HG03139 (cell line): ENCODE measurements at regions not wholly inside any gene's neighbourhood (a gene's known extent, or its start where the extent isn't known, plus 50 kb on each side); places are given as distances from the start of the nearest gene placed in this dataset.
"Not testable (repeated sequence)": the region's sequence is repeated elsewhere in the genome, so short reads cannot be mapped to it uniquely, and the experiment has no call there.

Source experiments
- ATAC-seq: cut with Tn5 transposase; IDR thresholded peaks from one replicate; pipeline ENCODE4 v1.9.1; 2021; ENCODE audit not compliant: unreplicated experiment

DNA sequence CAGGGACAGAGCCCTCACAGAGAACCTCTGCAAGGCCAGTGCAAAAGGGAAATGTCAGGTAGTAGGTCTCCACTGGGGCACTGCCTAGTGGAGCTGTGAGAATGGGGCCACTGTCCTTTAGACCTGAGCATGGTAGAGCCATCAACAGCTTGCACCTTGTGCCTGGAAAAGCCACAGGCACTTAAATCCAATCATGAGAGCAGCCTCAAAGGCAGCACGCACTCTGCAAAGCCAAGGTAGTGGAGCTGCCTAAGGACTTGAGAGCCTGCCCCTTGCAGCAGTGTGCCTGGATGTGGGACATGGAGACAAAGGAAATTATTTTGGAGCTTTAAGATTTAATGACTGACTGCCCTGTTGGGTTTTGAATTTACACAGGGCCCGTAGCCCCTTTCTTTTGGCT, 918.5 kb upstream of the POT1 start:
- no peak for ATAC-seq

DNA sequence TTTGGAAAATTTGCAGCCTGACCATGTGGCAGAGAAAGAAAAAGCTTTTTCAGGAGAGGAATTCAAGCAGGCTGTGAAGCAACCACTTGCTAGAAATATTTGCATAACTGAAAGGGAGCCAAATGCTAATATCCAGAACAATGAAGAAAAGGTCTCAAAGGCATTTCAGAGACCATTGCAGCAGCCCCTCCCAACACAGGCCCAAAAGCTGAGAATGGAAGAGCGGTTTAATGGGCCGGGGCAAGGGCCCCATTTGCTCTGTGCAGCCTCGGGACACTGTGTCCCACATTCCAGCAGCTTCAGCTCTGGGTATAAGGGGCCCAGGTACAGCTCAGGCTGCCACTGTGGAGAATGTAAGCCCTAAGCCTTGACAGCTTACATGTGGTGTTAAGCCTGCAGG, 918.1 kb upstream of the POT1 start:
- no peak for ATAC-seq

DNA sequence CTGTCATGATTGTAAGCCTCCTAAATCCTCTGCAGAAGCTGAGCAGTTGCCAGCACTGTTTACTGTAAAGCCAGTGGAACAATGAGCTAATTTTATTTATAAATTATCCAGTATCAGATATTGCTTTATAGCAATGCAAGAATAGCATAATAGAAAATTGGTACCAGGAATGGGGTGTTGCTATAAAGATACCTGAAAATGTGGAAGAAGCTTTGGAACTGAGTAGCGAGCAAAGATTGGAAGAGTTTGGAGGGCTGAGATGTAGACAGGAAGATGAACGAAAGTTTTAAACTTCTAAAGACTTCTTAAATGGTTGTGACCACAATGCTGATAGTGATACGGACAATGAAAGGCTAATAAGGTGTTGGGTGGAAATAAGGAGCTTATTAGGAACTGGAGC, 917.4 kb upstream of the POT1 start:
- no peak for ATAC-seq

DNA sequence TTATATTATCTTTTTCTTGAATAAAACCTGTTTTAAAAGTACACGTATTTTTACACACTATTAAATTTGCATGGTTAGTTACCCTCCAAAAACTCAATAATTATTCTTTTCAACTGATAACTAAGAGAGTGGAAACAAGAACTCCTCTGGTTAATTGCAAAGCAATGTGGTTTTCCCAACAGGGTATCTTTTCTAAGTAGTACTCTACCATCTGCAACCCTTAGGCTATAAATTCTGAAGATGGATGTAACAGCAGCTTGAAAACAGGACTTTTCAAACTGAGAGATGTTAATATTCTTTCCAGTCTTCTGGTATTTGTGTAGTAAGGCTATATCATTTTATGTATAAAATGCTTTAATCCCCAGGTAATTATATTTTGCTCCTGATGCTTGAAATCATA, 916.1 kb upstream of the POT1 start:
- ATAC-seq, result no peak

DNA sequence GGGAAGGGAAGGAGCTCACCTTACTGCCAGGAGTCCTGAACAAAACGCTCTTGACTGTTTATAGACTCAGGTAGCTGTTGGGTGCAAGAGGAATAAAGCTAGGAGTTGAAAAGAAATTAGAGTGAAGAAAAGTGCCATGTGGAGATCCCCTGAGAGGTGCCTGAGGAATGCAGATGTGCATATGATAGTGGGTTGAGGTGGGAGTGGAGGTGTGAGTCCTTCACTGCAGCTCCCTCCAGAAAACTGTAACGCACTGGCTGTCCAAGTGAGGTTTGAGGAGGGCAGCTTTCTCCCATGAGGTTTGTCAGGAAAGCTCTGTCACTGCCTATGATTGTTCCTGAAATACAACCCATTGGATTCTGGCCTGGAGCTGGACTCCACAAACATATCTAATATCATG, 904.8 kb upstream of the POT1 start:
- no peak for ATAC-seq

DNA sequence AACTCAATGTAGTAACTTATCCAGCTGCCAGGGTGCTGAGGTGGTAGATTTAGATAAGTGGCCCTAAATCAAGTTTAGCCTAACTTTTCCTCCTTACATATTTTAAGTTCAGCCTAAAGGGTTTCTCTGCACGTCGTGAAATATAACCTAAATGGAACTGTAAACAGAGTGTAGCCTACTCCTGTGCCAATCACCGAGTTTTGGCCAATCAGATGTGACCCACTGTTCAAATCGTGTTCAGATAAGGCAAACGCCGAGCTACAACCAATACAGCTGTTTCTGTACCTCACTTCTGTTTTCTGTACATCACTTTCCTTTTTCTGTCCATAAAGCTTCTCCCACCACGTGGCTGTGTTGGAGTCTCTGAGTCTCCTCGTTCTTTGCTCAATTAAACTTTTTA, 904.2 kb upstream of the POT1 start:
- ATAC-seq, result no peak

- ATAC-seq, result no peak
These were observed 901.1 kb upstream of the POT1 start for GRCh38 chr7:125830743-125831142.

- no peak for ATAC-seq
These were observed 898.6 kb upstream of the POT1 start for GRCh38 chr7:125828153-125828700.

DNA sequence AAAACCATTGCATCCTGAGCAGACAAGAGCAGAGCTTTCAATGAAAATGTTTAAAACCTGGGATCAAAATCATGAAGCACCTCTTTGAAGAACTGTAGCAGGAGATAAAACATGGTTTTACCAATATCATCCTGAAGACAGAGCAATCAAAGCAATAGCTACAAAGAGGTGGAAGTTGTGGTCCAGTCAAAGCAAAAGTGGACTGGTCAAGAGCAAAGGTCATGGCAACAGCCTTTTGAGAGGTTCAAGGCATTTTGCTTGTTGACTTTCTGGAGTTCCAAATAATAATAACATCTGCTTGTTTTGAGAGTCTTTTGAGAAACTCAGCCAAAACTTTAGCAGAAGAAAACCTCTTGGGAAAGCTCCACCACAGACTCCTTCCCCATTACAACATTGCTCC, 893.9 kb upstream of the POT1 start:
- ATAC-seq, result no peak

- ATAC-seq, result no peak
These were observed 890.9 kb upstream of the POT1 start for GRCh38 chr7:125820495-125820894.

GRCh38 chr7:125814100-125814499, 884.5 kb upstream of the POT1 start:
- no peak for ATAC-seq

GRCh38 chr7:125806491-125806890, 876.9 kb upstream of the POT1 start:
- not testable (repeated sequence) for ATAC-seq

GRCh38 chr7:125804273-125804672, 874.6 kb upstream of the POT1 start:
- no peak for ATAC-seq

- no peak for ATAC-seq
These were observed 850.5 kb upstream of the POT1 start for GRCh38 chr7:125780153-125780552.

GRCh38 chr7:125775317-125775716, 845.7 kb upstream of the POT1 start:
- ATAC-seq, result no peak

DNA sequence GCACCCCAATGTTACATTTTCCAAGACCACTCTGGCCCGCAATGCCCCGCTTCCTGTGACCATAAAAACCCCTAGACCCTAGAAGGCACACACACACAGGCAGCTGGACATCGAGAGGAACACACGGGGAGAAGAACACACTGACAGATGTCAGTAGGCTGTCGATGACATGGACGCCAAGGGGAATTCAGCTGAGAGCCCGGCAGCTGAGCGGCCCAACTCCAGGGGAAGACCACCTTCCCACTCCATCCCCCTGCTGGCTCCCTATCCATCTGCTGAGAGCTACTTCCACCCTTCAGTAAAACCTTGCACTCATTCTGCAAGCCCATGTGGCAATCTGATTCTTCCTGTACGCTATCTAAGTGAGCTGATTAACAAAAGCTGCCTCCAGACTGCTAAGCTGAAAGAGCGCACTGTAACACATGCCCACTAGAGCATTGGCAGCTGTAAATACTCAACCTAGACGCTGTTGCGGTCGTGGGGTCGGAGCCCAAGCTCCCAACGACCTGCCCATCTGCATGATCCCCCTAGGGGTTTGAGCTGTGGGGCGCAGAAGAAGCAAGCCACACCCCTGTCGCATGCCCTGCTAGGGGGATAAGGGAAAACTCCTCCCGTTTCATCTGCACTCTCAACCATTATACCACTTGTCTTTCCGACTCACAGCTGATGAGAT, 843.6 kb upstream of the POT1 start:
- no peak for ATAC-seq

GRCh38 chr7:125747966-125748365, 818.3 kb upstream of the POT1 start:
- ATAC-seq, result no peak

- ATAC-seq, result no peak
These were observed 816.9 kb upstream of the POT1 start for GRCh38 chr7:125746510-125746909.

GRCh38 chr7:125727215-125727614, 797.6 kb upstream of the POT1 start:
- ATAC-seq, result no peak

DNA sequence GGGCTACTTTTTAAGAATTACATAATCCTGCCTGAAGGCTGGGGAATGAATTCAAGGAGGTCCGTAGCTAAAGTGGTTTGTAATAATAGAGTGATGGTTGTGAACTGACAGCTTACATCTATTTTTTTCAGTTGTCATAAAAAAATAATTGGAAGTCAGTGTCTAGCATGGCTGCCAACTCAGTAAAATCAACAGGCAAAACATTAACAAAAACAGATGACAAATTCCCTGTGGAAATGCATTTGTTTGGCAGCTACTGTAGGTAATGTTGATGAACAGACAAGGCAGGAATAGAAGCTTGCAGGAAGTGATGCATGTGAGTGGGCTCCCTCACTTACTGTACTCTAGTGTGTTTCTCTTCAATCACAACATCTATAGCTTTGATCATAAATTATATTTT, 766.0 kb upstream of the POT1 start:
- ATAC-seq, result no peak

DNA sequence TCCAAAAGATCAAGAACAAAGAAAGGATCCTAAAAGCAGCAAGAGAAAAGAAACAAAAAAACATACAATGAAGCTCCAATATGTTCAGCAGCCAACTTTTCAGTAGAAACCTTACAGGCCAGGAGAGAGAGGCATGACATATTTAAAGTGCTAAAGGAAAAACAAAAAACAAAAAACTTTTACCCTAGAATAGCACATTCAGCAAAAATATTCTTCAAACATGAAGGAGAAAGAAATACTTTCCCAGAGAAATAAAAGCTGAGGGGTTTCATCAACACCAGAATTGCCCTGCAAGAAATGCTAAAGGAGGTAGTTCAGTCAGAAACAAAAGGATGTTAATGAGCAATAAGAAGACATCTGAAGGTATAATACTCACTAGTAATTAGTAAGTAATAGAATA, 753.5 kb upstream of the POT1 start:
- no peak for ATAC-seq

DNA sequence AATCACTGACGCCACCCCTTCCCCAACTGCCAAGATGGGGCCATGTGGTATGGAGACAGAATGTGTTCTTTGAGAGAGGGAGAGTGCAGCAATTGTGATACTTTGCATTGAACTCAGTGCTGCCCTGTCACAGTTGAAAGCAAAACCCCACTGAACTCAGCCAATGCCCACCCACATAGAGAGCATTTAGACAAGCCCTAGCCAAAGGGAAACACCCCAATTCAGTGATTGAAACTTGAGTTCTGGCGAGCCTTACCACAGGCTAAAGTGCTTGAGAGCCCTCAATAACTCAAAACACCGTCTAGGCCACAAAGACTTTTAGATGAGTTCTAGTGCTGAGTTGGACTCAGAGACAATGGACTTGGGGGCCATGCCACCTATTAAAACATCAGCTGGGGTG, 751.9 kb upstream of the POT1 start:
- ATAC-seq, result no peak

- ATAC-seq, result no peak
These were observed 749.1 kb upstream of the POT1 start for GRCh38 chr7:125678771-125679170.
